HEK293 (cell line): ENCODE measurements at regions not wholly inside any gene's neighbourhood (a gene's known extent, or its start where the extent isn't known, plus 50 kb on each side); places are given as distances from the start of the nearest gene placed in this dataset.

Experiments used
- AEBP2 ChIP-seq: fragments of 450-650 bp; formaldehyde crosslinking; IDR thresholded peaks from 2 replicates; pipeline ENCODE4 v1.5.1; 2016; ENCODE audit warnings: missing biosample characterization, missing genetic modification characterization, borderline replicate concordance
- CTCF ChIP-seq: fragments of 450-650 bp; formaldehyde crosslinking; IDR thresholded peaks from 2 replicates; pipeline ENCODE4 v1.5.1; 2016; ENCODE audit warnings: missing biosample characterization, missing genetic modification characterization
- MYNN ChIP-seq: fragments of 450-650 bp; formaldehyde crosslinking; IDR thresholded peaks from 2 replicates; pipeline ENCODE4 v1.5.1; 2016; ENCODE audit warnings: missing biosample characterization, missing genetic modification characterization, borderline replicate concordance
- ZFP37 ChIP-seq: fragments of 450-650 bp; formaldehyde crosslinking; IDR thresholded peaks from 2 replicates; pipeline ENCODE4 v1.5.1; 2016; ENCODE audit warnings: missing biosample characterization, missing genetic modification characterization
- ZNF10 ChIP-seq: fragments of 450-650 bp; formaldehyde crosslinking; IDR thresholded peaks from 2 replicates; pipeline ENCODE4 v1.5.1; 2017; ENCODE audit warnings: missing biosample characterization, missing genetic modification characterization
- ZNF23 ChIP-seq: fragments of 450-650 bp; formaldehyde crosslinking; IDR thresholded peaks from 2 replicates; pipeline ENCODE4 v1.5.1; 2016; ENCODE audit warnings: missing biosample characterization, missing genetic modification characterization, borderline replicate concordance
- ZNF24 ChIP-seq: fragments of 450-650 bp; formaldehyde crosslinking; IDR thresholded peaks from 2 replicates; pipeline ENCODE4 v1.5.1; 2016; ENCODE audit warnings: missing biosample characterization, missing genetic modification characterization
- ZNF274 ChIP-seq, 2 experiments: fragments of 200-500 bp in 1 of 2; fragments of 450-650 bp in 1 of 2; sonication (Bioruptor generic) in 1 of 2; formaldehyde crosslinking in 1 of 2; IDR thresholded peaks; 2 replicates each; pipeline versions ENCODE4 v1.5.1 to v1.6.1; 2014 to 2016; ENCODE audit warnings: borderline replicate concordance in 1 of 2, inconsistent platforms in 1 of 2, low read length in 1 of 2, missing biosample characterization in 1 of 2, missing genetic modification characterization in 1 of 2
- ZNF558 ChIP-seq: fragments of 450-650 bp; formaldehyde crosslinking; IDR thresholded peaks from 2 replicates; pipeline ENCODE4 v1.5.1; 2016; ENCODE audit warnings: missing biosample characterization, missing genetic modification characterization
- ZNF677 ChIP-seq: fragments of 450-650 bp; IDR thresholded peaks from 2 replicates; pipeline ENCODE4 v1.5.0; 2018; ENCODE audit warnings: missing biosample characterization, mild to moderate bottlenecking, missing genetic modification characterization, moderate library complexity

- TF ChIP-seq ZNF24 (tag by site-specific recombination), result no peak
- TF ChIP-seq ZNF558 (tag by site-specific recombination), result no peak
- no peak for TF ChIP-seq ZFP37 (tag by site-specific recombination)
- no peak for TF ChIP-seq ZNF677 (tag by site-specific recombination)
- TF ChIP-seq CTCF (tag by site-specific recombination), result no peak
- TF ChIP-seq ZNF23 (tag by site-specific recombination), result no peak
- TF ChIP-seq AEBP2 (tag by site-specific recombination), result no peak
- no peak for TF ChIP-seq ZNF10 (tag by site-specific recombination)
- TF ChIP-seq ZNF274 (IDR thresholded peaks at IDR 0.05; ENCODE audit: low read length), result no peak
- TF ChIP-seq ZNF274 (tag by site-specific recombination; IDR thresholded peaks at IDR 0.05; ENCODE audit: borderline replicate concordance), result no peak
- no peak for TF ChIP-seq MYNN (tag by site-specific recombination)
These were observed 52.3 kb downstream of the MRPL57 start for GRCh38 chr13:21228738-21229137.
